ENCODE measurements at regions not wholly inside any gene's neighbourhood (a gene's known extent, or its start where the extent isn't known, plus 50 kb on each side); places are given as distances from the start of the nearest gene placed in this dataset.
A peak's percentile ranks its signal among the peaks of the same experiment; 100 is the strongest.
"Not testable (repeated sequence)": the region's sequence is repeated elsewhere in the genome, so short reads cannot be mapped to it uniquely, and the experiment has no call there.

- DNase-seq (ENCODE audit: low read depth), result not testable (repeated sequence)
These were observed 101.8 kb downstream of the TBX20 start for GRCh38 chr7:35152059-35152458.

DNA sequence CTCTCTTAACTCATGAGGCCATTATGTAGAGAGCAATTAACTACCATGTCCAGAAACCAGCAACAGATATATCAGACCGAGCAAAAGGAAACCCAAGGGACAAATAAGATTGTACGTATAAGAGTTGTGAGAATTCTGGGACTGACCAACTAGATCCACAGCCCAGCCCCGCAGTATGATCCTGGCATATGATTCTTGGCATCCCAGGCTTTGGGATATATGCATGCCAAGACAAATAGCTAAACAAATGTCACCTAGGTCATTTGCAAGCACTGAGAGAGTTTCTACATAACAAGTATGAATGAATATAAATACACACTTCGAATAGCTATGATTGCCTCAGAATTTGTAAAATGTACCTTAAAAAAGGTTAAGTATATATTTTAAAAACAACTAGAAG, 105.9 kb downstream of the TBX20 start:
- DNase-seq (ENCODE audit: low read depth), result not testable (repeated sequence)

DNA sequence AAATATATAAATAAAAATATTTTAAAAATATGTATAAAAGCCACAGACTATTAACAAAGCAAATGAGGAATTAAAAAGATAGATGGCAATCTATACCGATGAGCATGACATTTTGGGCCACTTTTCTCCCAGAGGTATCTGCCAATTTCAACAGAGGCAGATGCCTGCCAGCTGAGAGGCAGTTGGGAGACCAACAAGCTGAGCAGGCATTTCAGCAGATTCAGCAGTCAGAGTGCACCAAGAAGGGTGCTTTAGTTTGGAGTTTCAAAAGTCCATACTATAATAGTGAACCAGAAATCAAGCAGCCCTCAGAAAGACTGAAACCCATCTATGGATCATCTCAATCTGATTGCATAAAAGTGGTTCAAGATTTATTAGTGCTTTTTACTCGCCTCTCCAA, 104.8 kb upstream of the DPY19L1 start:
- DNase-seq (ENCODE audit: low read depth), result not testable (repeated sequence)

GRCh38 chr7:35139281-35139680, 102.0 kb upstream of the DPY19L1 start:
- DNase-seq (ENCODE audit: low read depth), result peak; percentile 1

DNA sequence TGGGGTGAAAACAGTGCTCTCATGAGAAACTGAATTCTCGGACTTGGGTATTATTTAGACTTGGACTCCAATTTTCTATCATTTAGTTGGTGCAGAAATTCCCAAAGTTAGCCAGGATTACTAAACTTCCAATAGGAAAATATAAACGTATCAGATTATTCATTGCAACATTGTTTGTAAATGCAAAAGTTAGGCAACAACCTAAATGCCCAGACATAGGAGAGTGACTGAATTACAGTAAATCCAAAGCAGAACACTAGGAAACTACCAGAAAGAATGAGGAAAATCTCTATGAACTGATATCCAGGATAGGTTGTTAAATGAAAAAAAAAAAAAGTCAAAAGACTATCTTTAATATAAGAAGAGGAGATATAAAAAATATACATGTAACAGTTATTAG, 96.2 kb upstream of the DPY19L1 start:
- DNase-seq (ENCODE audit: low read depth), result not testable (repeated sequence)

DNA sequence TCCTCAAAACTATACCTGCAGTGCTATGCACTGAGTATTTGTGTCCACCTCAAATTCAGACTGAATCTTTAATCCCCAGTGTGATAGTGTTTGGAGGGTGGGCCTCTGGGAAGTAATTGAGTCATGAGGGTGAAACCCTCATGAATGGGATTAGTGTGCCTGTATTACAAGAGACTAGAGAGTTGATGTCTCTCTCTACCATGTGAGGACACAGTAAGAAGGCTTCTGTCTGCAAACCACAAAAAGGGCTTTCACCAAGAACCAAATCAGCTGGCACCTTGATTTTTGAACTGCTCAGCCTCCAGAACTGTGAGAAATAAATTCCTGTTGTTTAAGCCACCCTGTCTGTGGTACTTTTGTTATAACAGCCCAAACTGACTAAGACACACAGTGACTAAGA, 95.7 kb upstream of the DPY19L1 start:
- not testable (repeated sequence) for DNase-seq (ENCODE audit: low read depth)

- not testable (repeated sequence) for DNase-seq (ENCODE audit: low read depth)
These were observed 91.4 kb upstream of the DPY19L1 start for GRCh38 chr7:35128662-35129061.

DNA sequence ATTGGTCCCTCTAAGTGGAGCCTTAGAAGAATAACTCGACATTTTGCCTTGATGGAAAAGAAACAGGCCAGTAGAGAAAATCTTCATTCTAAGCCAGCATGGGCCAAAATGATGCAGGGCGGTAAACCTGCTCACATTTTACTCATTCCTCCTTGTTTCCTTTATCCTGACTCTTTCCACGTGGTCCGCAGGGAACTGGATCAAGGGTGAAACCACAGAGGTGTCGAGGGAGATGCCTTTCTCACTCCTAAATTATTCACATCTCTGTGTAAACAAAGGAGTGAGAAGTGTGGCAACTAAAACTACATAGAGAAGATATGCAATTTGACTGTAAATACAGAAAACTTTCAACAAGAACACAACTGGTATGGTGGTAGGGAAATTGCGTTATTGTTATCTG, 81.2 kb upstream of the DPY19L1 start:
- not testable (repeated sequence) for DNase-seq (ENCODE audit: low read depth)

GRCh38 chr7:35106667-35107066, 69.4 kb upstream of the DPY19L1 start:
- DNase-seq (ENCODE audit: low read depth), result peak; percentile 78

DNA sequence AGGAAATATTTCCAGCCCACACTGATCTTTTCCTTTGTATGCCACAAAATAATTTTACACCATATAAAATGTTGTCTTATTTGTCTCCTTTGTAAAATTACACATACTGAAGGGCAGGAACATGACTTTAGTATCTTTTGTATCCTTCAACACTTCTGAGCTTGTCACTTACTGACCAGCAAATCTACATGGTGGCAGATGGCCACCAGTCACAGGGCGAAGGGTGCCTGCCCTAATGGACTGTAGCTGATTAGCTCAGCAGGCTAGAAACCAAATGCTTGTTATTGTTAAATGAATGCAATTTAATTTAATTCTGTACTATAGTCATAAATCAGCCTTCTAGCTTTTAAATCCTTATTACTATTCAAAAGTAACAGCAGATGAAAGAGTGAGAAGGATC, 68.2 kb upstream of the DPY19L1 start:
- DNase-seq (ENCODE audit: low read depth), result not testable (repeated sequence)

DNA sequence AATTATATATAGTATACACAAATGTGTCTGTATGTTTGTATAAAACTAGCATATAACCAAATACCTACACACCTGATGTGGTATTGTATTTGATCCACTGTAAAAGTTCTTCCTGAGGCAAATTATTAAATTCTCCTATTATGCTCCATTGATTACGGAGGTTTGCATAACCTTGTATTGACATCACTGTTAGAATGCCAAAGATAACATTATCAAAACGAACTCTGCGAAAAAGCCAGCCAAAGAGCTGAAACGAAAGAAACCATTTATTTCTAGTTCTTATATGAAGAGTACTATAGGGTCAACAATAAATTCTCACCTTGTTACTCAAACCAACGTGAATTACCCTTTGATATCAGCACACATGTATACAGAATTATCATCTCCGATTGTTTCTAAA, 65.6 kb upstream of the DPY19L1 start:
- not testable (repeated sequence) for DNase-seq (ENCODE audit: low read depth)

DNA sequence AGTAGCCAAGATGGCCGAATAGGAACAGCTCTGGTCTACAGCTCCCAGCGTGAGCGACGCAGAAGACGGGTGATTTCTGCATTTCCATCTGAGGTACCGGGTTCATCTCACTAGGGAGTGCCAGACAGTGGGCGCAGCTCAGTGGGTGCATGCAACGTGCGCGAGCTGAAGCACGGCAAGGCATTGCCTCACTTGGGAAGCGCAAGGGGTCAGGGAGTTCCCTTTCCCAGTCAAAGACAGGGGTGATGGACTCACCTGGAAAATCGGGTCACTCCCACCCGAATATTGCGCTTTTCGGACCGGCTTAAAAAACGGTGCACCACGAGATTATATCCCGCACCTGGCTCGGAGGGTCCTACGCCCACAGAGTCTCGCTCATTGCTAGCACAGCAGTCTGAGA, 55.7 kb upstream of the DPY19L1 start:
- DNase-seq (ENCODE audit: low read depth), result not testable (repeated sequence)

Data from M059J (cell line).